WTC11 (cell line): ENCODE measurements at regions not wholly inside any gene's neighbourhood (a gene's known extent, or its start where the extent isn't known, plus 50 kb on each side); places are given as distances from the start of the nearest gene placed in this dataset.

Experiments
- ATAC-seq: fragments of 200-7000 bp; cut with Tn5 transposase; 2 replicates; pipeline ENCODE4 v1.10.0; 2021; ENCODE audit warnings: mild to moderate bottlenecking, moderate library complexity
- CTCF ChIA-PET: fragments of 300-600 bp; sonication (Branson Sonifier 250); formaldehyde crosslinking; loops from one replicate; lab custom pipeline; 2021; ENCODE audit warnings: antibody characterized with exemption; lab: Charles Lee
- POLR2A ChIA-PET: fragments of 350-600 bp; sonication (Branson Sonifier 250); formaldehyde crosslinking; loops from one replicate; lab custom pipeline; 2021; ENCODE audit warnings: antibody characterized with exemption; lab: Charles Lee
- DNase-seq: peaks from one replicate; pipeline ENCODE4 v3.0.0; 2021; ENCODE audit warnings: low spot score
- H3K27ac Mint-ChIP-seq: 2 replicates; pipeline ENCODE4 v1.8.0; 2021; ENCODE audit warnings: mixed read lengths
- H3K27me3 Mint-ChIP-seq: 2 replicates; pipeline ENCODE4 v1.8.0; 2021; ENCODE audit warnings: low read depth, mild to moderate bottlenecking, moderate library complexity, mixed read lengths
- H3K36me3 Mint-ChIP-seq: 2 replicates; pipeline ENCODE4 v1.8.0; 2021; ENCODE audit warnings: mixed read lengths
- H3K4me1 Mint-ChIP-seq: 2 replicates; pipeline ENCODE4 v1.8.0; 2022; ENCODE audit warnings: mixed read lengths
- H3K4me3 Mint-ChIP-seq: 2 replicates; pipeline ENCODE4 v1.8.0; 2021; ENCODE audit warnings: mild to moderate bottlenecking, moderate library complexity, mixed read lengths
- H3K9me3 Mint-ChIP-seq: 2 replicates; pipeline ENCODE4 v1.8.0; 2021; ENCODE audit warnings: mixed read lengths
- ATF1 ChIP-seq: sonication (generic); formaldehyde crosslinking; IDR thresholded peaks from 2 replicates; pipeline ENCODE4 v1.8.1; 2023; ENCODE audit warnings: mild to moderate bottlenecking, moderate library complexity, missing genetic modification reagents
- ATF6 ChIP-seq: sonication (generic); formaldehyde crosslinking; IDR thresholded peaks from 2 replicates; pipeline ENCODE4 v1.8.1; 2023; ENCODE audit warnings: mild to moderate bottlenecking, missing genetic modification reagents
- CREM ChIP-seq: sonication (generic); formaldehyde crosslinking; IDR thresholded peaks from 2 replicates; pipeline ENCODE4 v1.8.1; 2022; ENCODE audit warnings: mild to moderate bottlenecking, missing genetic modification reagents, moderate library complexity
- CTCF ChIP-seq: fragments of 200-600 bp; IDR thresholded peaks from 2 replicates; pipeline ENCODE4 v1.8.0; 2022; ENCODE audit warnings: antibody characterized with exemption
- EMX1 ChIP-seq: fragments of 250-450 bp; sonication (Bioruptor Pico); IDR thresholded peaks from 2 replicates; pipeline ENCODE4 v1.8.0; 2021; ENCODE audit warnings: mild to moderate bottlenecking
- FOXP1 ChIP-seq: sonication (generic); formaldehyde crosslinking; IDR thresholded peaks from 2 replicates; pipeline ENCODE4 v1.8.0; 2022; ENCODE audit warnings: missing genetic modification reagents, mild to moderate bottlenecking, moderate library complexity, borderline replicate concordance
- GABPB1 ChIP-seq: sonication (generic); formaldehyde crosslinking; IDR thresholded peaks from 2 replicates; pipeline ENCODE4 v1.8.1; 2023; ENCODE audit warnings: mild to moderate bottlenecking, missing genetic modification reagents
- GRHL2 ChIP-seq: fragments of 250-450 bp; sonication (Bioruptor Pico); IDR thresholded peaks from 2 replicates; pipeline ENCODE4 v1.8.0; 2022; ENCODE audit warnings: mild to moderate bottlenecking, moderate library complexity; ENCODE audit not compliant: insufficient replicate concordance, severe bottlenecking
- GTF2I ChIP-seq: fragments of 250-450 bp; sonication (Bioruptor Pico); conservative IDR thresholded peaks from 2 replicates; pipeline ENCODE4 v1.4.0; 2021; ENCODE audit warnings: mild to moderate bottlenecking
- HMGA2 ChIP-seq: fragments of 250-450 bp; sonication (Bioruptor Pico); IDR thresholded peaks from 2 replicates; pipeline ENCODE4 v1.4.0; 2021; ENCODE audit warnings: mild to moderate bottlenecking, moderate library complexity
- JAZF1 ChIP-seq: fragments of 250-450 bp; sonication (Bioruptor Pico); IDR thresholded peaks from 2 replicates; pipeline ENCODE4 v1.9.0; 2021; ENCODE audit warnings: moderate library complexity, mild to moderate bottlenecking, inconsistent platforms
- KAT7 ChIP-seq: sonication (generic); formaldehyde crosslinking; IDR thresholded peaks from 2 replicates; pipeline ENCODE4 v1.8.1; 2023; ENCODE audit warnings: missing genetic modification reagents, mild to moderate bottlenecking, borderline replicate concordance
- MXD4 ChIP-seq: fragments of 250-450 bp; sonication (Bioruptor Pico); IDR thresholded peaks from 2 replicates; pipeline ENCODE4 v1.8.0; 2021; ENCODE audit warnings: mild to moderate bottlenecking, moderate library complexity, borderline replicate concordance
- NFE2L1 ChIP-seq: sonication (generic); formaldehyde crosslinking; IDR thresholded peaks from 2 replicates; pipeline ENCODE4 v1.8.1; 2023; ENCODE audit warnings: missing genetic modification reagents
- RELA ChIP-seq: sonication (generic); formaldehyde crosslinking; IDR thresholded peaks from 2 replicates; pipeline ENCODE4 v1.8.1; 2022; ENCODE audit warnings: missing genetic modification reagents, mild to moderate bottlenecking, borderline replicate concordance
- TCF7 ChIP-seq: sonication (generic); formaldehyde crosslinking; IDR thresholded peaks from 2 replicates; pipeline ENCODE4 v1.8.0; 2022; ENCODE audit warnings: mild to moderate bottlenecking, low read depth, missing genetic modification reagents, moderate library complexity
- ZNF232 ChIP-seq: sonication (generic); formaldehyde crosslinking; IDR thresholded peaks from 2 replicates; pipeline ENCODE4 v1.8.0; 2022; ENCODE audit warnings: mild to moderate bottlenecking, missing genetic modification reagents
- ZNF425 ChIP-seq: fragments of 250-450 bp; sonication (Bioruptor Pico); conservative IDR thresholded peaks from 2 replicates; pipeline ENCODE4 v1.9.0; 2021; ENCODE audit warnings: mild to moderate bottlenecking
- ZNF532 ChIP-seq: fragments of 250-450 bp; sonication (Bioruptor Pico); IDR thresholded peaks from 2 replicates; pipeline ENCODE4 v1.9.0; 2021; ENCODE audit warnings: mild to moderate bottlenecking, borderline replicate concordance
- ZNF671 ChIP-seq: fragments of 250-450 bp; sonication (Bioruptor Pico); IDR thresholded peaks from 2 replicates; pipeline ENCODE4 v1.8.0; 2021; ENCODE audit warnings: mild to moderate bottlenecking
- TF ChIP-seq, protein P1 (sequence below): sonication (generic); formaldehyde crosslinking; IDR thresholded peaks from 2 replicates; pipeline ENCODE4 v1.8.0; 2023; ENCODE audit warnings: missing genetic modification reagents
- TF ChIP-seq, protein P2 (sequence below): sonication (generic); formaldehyde crosslinking; IDR thresholded peaks from 2 replicates; pipeline ENCODE4 v1.8.1; 2023; ENCODE audit warnings: mild to moderate bottlenecking, missing genetic modification reagents, borderline replicate concordance

GRCh38 chr6:75024828-75025227 lies 181.0 kb downstream of the COL12A1 start:
- H3K4me3 Mint-ChIP-seq: no peak overlapping the region
- ChIA-PET POLR2A (no interaction called here), CTCF (no interaction called here)
- no peaks in the 10 kb centered on the region for H3K27me3 Mint-ChIP-seq
- no peaks in the 10 kb centered on the region for H3K36me3 Mint-ChIP-seq
- ATAC-seq (no peak), DNase-seq (no peak)
- 0 out of 2 replicates have a peak, but pooled peaks cover 2% of the 10 kb centered on the region for H3K4me1 Mint-ChIP-seq
- H3K27ac Mint-ChIP-seq: no peak overlapping the region
- H3K9me3 Mint-ChIP-seq: no peaks in the 10 kb centered on the region
- TF ChIP-seq JAZF1 (CRISPR knock-in tag): no peak
- TF ChIP-seq HMGA2 (CRISPR knock-in tag): no peak
- no peak for TF ChIP-seq CTCF
- TF ChIP-seq TCF7 (CRISPR knock-in tag): no peak
- TF ChIP-seq ZNF671: no peak
- no peak for TF ChIP-seq RELA (CRISPR knock-in tag)
- no peak for TF ChIP-seq ATF6 (CRISPR knock-in tag)

- no peaks in the 10 kb centered on the region for H3K27me3 Mint-ChIP-seq
- H3K36me3 Mint-ChIP-seq: peaks cover 4% of the 10 kb centered on the region; the same call in 1 of the 2 replicates
- ChIA-PET POLR2A (no interaction called here), CTCF (no interaction called here)
- H3K4me3 Mint-ChIP-seq: no peak overlapping the region
- peaks cover 11% of the 10 kb centered on the region for H3K9me3 Mint-ChIP-seq
- ATAC-seq (no peak), DNase-seq (no peak)
- 0 out of 2 replicates have a peak, but pooled peaks cover 2% of the 10 kb centered on the region for H3K4me1 Mint-ChIP-seq
- no peak overlapping the region for H3K27ac Mint-ChIP-seq
- TF ChIP-seq CREM (CRISPR knock-in tag): no peak
- no peak for TF ChIP-seq FOXP1
- no peak for TF ChIP-seq ZNF232 (CRISPR knock-in tag)
- TF ChIP-seq KAT7 (CRISPR knock-in tag): no peak
- TF ChIP-seq HMGA2 (CRISPR knock-in tag): no peak
- no peak for TF ChIP-seq GTF2I (CRISPR knock-in tag)
- no peak for TF ChIP-seq MXD4 (CRISPR knock-in tag)
- no peak for TF ChIP-seq NFE2L1
- TF ChIP-seq ZNF425 (CRISPR knock-in tag): no peak
- no peak for TF ChIP-seq ATF1 (CRISPR knock-in tag)
- no peak for TF ChIP-seq EMX1 (CRISPR knock-in tag)
- TF ChIP-seq, protein P1, sequence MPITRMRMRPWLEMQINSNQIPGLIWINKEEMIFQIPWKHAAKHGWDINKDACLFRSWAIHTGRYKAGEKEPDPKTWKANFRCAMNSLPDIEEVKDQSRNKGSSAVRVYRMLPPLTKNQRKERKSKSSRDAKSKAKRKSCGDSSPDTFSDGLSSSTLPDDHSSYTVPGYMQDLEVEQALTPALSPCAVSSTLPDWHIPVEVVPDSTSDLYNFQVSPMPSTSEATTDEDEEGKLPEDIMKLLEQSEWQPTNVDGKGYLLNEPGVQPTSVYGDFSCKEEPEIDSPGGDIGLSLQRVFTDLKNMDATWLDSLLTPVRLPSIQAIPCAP (CRISPR knock-in tag): no peak
- TF ChIP-seq ZNF532 (CRISPR knock-in tag): no peak
- TF ChIP-seq, protein P2, sequence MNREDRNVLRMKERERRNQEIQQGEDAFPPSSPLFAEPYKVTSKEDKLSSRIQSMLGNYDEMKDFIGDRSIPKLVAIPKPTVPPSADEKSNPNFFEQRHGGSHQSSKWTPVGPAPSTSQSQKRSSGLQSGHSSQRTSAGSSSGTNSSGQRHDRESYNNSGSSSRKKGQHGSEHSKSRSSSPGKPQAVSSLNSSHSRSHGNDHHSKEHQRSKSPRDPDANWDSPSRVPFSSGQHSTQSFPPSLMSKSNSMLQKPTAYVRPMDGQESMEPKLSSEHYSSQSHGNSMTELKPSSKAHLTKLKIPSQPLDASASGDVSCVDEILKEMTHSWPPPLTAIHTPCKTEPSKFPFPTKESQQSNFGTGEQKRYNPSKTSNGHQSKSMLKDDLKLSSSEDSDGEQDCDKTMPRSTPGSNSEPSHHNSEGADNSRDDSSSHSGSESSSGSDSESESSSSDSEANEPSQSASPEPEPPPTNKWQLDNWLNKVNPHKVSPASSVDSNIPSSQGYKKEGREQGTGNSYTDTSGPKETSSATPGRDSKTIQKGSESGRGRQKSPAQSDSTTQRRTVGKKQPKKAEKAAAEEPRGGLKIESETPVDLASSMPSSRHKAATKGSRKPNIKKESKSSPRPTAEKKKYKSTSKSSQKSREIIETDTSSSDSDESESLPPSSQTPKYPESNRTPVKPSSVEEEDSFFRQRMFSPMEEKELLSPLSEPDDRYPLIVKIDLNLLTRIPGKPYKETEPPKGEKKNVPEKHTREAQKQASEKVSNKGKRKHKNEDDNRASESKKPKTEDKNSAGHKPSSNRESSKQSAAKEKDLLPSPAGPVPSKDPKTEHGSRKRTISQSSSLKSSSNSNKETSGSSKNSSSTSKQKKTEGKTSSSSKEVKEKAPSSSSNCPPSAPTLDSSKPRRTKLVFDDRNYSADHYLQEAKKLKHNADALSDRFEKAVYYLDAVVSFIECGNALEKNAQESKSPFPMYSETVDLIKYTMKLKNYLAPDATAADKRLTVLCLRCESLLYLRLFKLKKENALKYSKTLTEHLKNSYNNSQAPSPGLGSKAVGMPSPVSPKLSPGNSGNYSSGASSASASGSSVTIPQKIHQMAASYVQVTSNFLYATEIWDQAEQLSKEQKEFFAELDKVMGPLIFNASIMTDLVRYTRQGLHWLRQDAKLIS: no peak
- TF ChIP-seq GRHL2: no peak
- no peak for TF ChIP-seq GABPB1 (CRISPR knock-in tag)
These were observed 182.2 kb downstream of the COL12A1 start for GRCh38 chr6:75023634-75024033.
